B cell (primary cell): ENCODE measurements at regions not wholly inside any gene's neighbourhood (a gene's known extent, or its start where the extent isn't known, plus 50 kb on each side); places are given as distances from the start of the nearest gene placed in this dataset.

Source experiments
- ATAC-seq: fragments of 200-7000 bp; cut with Tn5 transposase; one replicate; pipeline ENCODE4 v1.10.0; 2021; ENCODE audit warnings: low read depth, mild to moderate bottlenecking, moderate number of reproducible peaks, moderate library complexity
- CTCF ChIA-PET: fragments of 350-600 bp; sonication (Branson Sonifier 250); formaldehyde crosslinking; loops from one replicate; lab custom pipeline; 2021; ENCODE audit warnings: antibody characterized with exemption, inconsistent platforms; lab: Charles Lee
- POLR2A ChIA-PET: fragments of 350-600 bp; sonication (Branson Sonifier 250); formaldehyde crosslinking; loops from one replicate; lab custom pipeline; 2021; ENCODE audit warnings: antibody characterized with exemption; lab: Charles Lee
- DNase-seq: peaks from one replicate; pipeline ENCODE4 v3.0.0; 2013
- H2AFZ ChIP-seq: 2 replicates; pipeline ENCODE4 v1.6.1; 2012; ENCODE audit warnings: mild to moderate bottlenecking, low read depth, low read length; ENCODE audit not compliant: insufficient read depth, poor library complexity, severe bottlenecking
- H3K27ac ChIP-seq, 2 donors: 1 replicate in 1 of 2; 2 replicates in 1 of 2; pipeline ENCODE4 v1.5.1; 2012 to 2013; ENCODE audit warnings: low read length in 2 of 2, mild to moderate bottlenecking in 2 of 2, moderate library complexity in 1 of 2
- H3K27me3 ChIP-seq, 4 experiments: fragments of 200-600 bp in 1 of 4; sonication (generic) in 1 of 4; replicated peaks in 1 of 4; 1 replicate in 2 of 4; 2 replicates in 2 of 4; pipeline versions ENCODE4 v1.6.1 to v1.7.0; 2013 to 2016; ENCODE audit warnings: low read length in 3 of 4, mild to moderate bottlenecking in 2 of 4, mixed read lengths in 1 of 4, moderate library complexity in 1 of 4; ENCODE audit not compliant: insufficient read depth in 4 of 4, control insufficient read depth in 3 of 4; ENCODE audit errors: control extremely low read depth in 1 of 4
- H3K36me3 ChIP-seq, 2 experiments: replicated peaks in 1 of 2; 1 replicate in 1 of 2; 2 replicates in 1 of 2; pipeline versions ENCODE4 v1.6.1 to v1.7.1; 2013; ENCODE audit warnings: low read length in 1 of 2; ENCODE audit not compliant: insufficient read depth in 2 of 2, control insufficient read depth in 1 of 2; ENCODE audit errors: control extremely low read depth in 1 of 2, extremely low read depth in 1 of 2
- H3K4me1 ChIP-seq, 2 donors: fragments of 200-600 bp in 1 of 2; sonication (generic) in 1 of 2; 1 replicate in 1 of 2; 2 replicates in 1 of 2; pipeline versions ENCODE4 v1.5.1 to v1.6.1; 2013 to 2017; ENCODE audit warnings: low read length in 2 of 2; ENCODE audit not compliant: control insufficient read depth in 2 of 2, insufficient read depth in 2 of 2
- H3K4me2 ChIP-seq: replicated peaks from 2 replicates; pipeline ENCODE3; 2012; ENCODE audit warnings: mild to moderate bottlenecking, low read depth, low read length; ENCODE audit not compliant: poor library complexity, severe bottlenecking
- H3K4me3 ChIP-seq, 5 experiments: fragments of 200-600 bp in 1 of 5; sonication (generic) in 1 of 5; 1 replicate in 3 of 5; 2 replicates in 2 of 5; pipeline versions ENCODE4 v1.5.1 to v1.7.0; 2011 to 2016; ENCODE audit warnings: low read length in 4 of 5, mild to moderate bottlenecking in 4 of 5, low read depth in 2 of 5, control low read depth in 1 of 5, moderate library complexity in 1 of 5; ENCODE audit not compliant: insufficient read depth in 1 of 5; ENCODE audit errors: control extremely low read depth in 1 of 5, extremely low read depth in 1 of 5
- H3K79me2 ChIP-seq: fragments of 200-600 bp; sonication (generic); one replicate; pipeline ENCODE4 v1.6.0; 2016; ENCODE audit warnings: low read length; ENCODE audit not compliant: control insufficient read depth, insufficient read depth
- H3K9ac ChIP-seq: fragments of 200-600 bp; sonication (generic); 2 replicates; pipeline ENCODE4 v1.6.1; 2017; ENCODE audit warnings: mild to moderate bottlenecking, low read length, moderate library complexity
- H3K9me3 ChIP-seq, 3 donors: one replicate each; pipeline versions ENCODE4 v1.6.1 to v1.7.1; 2013; ENCODE audit warnings: low read length in 2 of 3; ENCODE audit not compliant: control insufficient read depth in 2 of 3, insufficient read depth in 1 of 3; ENCODE audit errors: control extremely low read depth in 1 of 3
- H4K20me1 ChIP-seq: 2 replicates; pipeline ENCODE4 v1.6.0; 2012; ENCODE audit warnings: mild to moderate bottlenecking, low read length; ENCODE audit not compliant: insufficient read depth, control insufficient read depth, poor library complexity, severe bottlenecking
- H3K27ac Mint-ChIP-seq: one replicate; pipeline ENCODE4 v1.8.0; 2021; ENCODE audit warnings: mixed read lengths
- H3K27me3 Mint-ChIP-seq: one replicate; pipeline ENCODE4 v1.8.0; 2021; ENCODE audit warnings: mixed read lengths
- H3K4me1 Mint-ChIP-seq: one replicate; pipeline ENCODE4 v1.8.0; 2021; ENCODE audit warnings: mixed read lengths
- H3K4me3 Mint-ChIP-seq: one replicate; pipeline ENCODE4 v1.8.0; 2021; ENCODE audit warnings: mixed read lengths
- H3K9me3 Mint-ChIP-seq: one replicate; pipeline ENCODE4 v1.8.0; 2022; ENCODE audit warnings: mixed read lengths; ENCODE audit not compliant: insufficient read depth
- CTCF ChIP-seq: fragments of 200-600 bp; IDR thresholded peaks from one replicate; pipeline ENCODE4 v1.8.0; 2022; ENCODE audit warnings: antibody characterized with exemption, mild to moderate bottlenecking
- EZH2 ChIP-seq: IDR thresholded peaks from 2 replicates; pipeline ENCODE4 v1.6.1; 2012; ENCODE audit warnings: borderline replicate concordance, low read depth, mild to moderate bottlenecking, moderate library complexity, low read length; ENCODE audit not compliant: insufficient read depth, poor library complexity, severe bottlenecking
- WGBS: methylation state at CpG from one replicate; pipeline ENCODE4 v1.1.5; 2013; ENCODE audit warnings: missing lambda C conversion rate; ENCODE audit not compliant: insufficient coverage; 5-methylcytosine and 5-hydroxymethylcytosine counted together
- intact Hi-C: fragments of 100-400 bp; cut with micrococcal nuclease; formaldehyde crosslinking; loops from one replicate; pipeline ENCODE4 v1.10.0; 2022

- POLR2A ChIA-PET, result no interaction called here
- CTCF ChIA-PET, result interaction anchor here (0.5 kb wide), 1 partner anchor 17 kb away, joined by 3 read pairs; no protein-coding TSS in a partner anchor
- no peak overlapping the region for H2AFZ ChIP-seq
Observed at GRCh38 chr5:14054965-14055963, 87.9 kb upstream of the TRIO start.

More at GRCh38 chr5:14054965-14055963, 87.9 kb upstream of the TRIO start:
- DNase-seq (no peak), ATAC-seq (no peak)
- TF ChIP-seq CTCF (no peak), EZH2 (no peak)
- 81% methylated on average over 7 of the region's 9 CpGs for WGBS
- H3K4me1 ChIP-seq, result no peaks in the 10 kb centered on the region
- Mint-ChIP-seq H3K27ac (no peak overlapping the region), H3K4me1 (no peaks in the 10 kb centered on the region), H3K27me3 (peaks cover 11% of the 10 kb centered on the region), H3K4me3 (no peak overlapping the region), H3K9me3 (no peaks in the 10 kb centered on the region)
- no peak overlapping the region for H3K27ac ChIP-seq
- no peak overlapping the region for H3K4me3 ChIP-seq
- H3K27me3 ChIP-seq, result peaks cover 0 to 13% (median 0%) of the 10 kb centered on the region in 4 experiments
- H3K9ac ChIP-seq, result no peak overlapping the region
- intact Hi-C loops, result no loop called here
- H3K9me3 ChIP-seq, result no peaks in the 10 kb centered on the region
- no peaks in the 10 kb centered on the region for H4K20me1 ChIP-seq
- H3K79me2 ChIP-seq, result no peaks in the 10 kb centered on the region
- H3K4me2 ChIP-seq, result no peak overlapping the region
- no peaks in the 10 kb centered on the region for H3K36me3 ChIP-seq
